HG02852 (cell line): ENCODE measurements at regions not wholly inside any gene's neighbourhood (a gene's known extent, or its start where the extent isn't known, plus 50 kb on each side); places are given as distances from the start of the nearest gene placed in this dataset.
"Not testable (repeated sequence)": the region's sequence is repeated elsewhere in the genome, so short reads cannot be mapped to it uniquely, and the experiment has no call there.

Source experiments
- ATAC-seq: cut with Tn5 transposase; IDR thresholded peaks from one replicate; pipeline ENCODE4 v1.9.1; 2021; ENCODE audit warnings: mild to moderate bottlenecking, moderate library complexity; ENCODE audit not compliant: unreplicated experiment

- ATAC-seq = not testable (repeated sequence)
Measured at GRCh38 chr9:62874213-62874612, 1684.4 kb downstream of the SPATA31A7 start.

DNA sequence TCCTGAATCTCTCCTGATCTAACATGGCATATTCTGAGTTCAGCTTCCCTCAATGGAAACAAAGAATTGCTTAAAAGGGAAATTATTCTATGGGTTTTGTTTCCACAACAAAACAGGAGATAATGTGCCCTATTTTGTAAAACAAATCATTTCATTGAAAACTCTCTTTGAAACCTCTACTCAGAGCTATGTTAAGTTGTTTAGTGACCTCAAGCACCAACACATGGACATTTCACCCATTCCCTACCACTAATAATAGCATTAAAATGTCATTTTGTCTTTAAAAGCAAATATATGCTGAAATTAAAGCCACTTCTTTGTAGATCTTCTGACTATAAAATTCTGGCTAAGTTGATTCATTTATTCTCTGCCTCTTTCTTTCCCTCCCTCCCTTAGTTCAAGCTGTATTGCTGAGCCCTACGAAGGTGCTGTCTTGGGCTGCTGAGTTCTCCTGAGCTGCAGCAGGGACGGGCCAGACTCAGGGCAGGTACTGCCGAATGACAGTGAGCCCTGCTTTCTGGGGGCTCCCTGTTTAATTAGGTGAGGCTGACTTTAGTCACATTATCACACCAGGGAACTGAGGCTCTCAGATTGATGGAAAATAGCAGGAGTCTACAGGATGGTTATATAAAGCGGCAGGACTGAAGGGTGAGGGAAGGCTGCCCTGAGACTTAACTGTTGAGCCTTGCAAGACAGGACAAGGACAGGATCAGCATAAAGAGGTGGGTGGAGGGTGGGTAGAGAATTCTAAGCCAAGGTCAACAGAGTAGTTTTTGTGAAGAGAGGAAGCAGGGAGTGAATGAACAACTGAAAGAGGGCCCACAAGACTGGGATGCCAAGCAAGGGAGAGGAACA is 1685.1 kb downstream of the SPATA31A7 start:
- not testable (repeated sequence) for ATAC-seq

- not testable (repeated sequence) for ATAC-seq
Measured at GRCh38 chr9:62877552-62877951, 1687.7 kb downstream of the SPATA31A7 start.

GRCh38 chr9:62877987-62878386 is 1688.2 kb downstream of the SPATA31A7 start:
- not testable (repeated sequence) for ATAC-seq

DNA sequence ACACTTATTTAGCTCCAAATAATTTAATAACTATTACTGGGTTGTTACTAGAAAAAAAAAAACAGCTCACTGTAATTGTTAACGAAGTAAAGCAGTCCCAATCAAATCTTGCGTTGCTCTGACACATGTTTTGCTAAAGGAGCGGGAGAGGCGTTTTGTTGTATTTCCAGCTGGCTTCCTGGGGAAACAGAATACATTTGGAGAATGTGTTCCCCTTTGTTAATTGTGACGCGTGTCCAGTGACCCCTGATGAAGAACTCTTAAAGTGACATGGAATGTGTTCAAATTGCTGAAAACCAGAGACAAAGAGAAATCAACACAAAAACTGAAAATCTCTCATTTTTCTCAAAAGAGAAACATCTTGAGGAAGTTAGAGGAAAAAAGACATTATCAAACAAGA is 1690.6 kb downstream of the SPATA31A7 start:
- not testable (repeated sequence) for ATAC-seq

DNA sequence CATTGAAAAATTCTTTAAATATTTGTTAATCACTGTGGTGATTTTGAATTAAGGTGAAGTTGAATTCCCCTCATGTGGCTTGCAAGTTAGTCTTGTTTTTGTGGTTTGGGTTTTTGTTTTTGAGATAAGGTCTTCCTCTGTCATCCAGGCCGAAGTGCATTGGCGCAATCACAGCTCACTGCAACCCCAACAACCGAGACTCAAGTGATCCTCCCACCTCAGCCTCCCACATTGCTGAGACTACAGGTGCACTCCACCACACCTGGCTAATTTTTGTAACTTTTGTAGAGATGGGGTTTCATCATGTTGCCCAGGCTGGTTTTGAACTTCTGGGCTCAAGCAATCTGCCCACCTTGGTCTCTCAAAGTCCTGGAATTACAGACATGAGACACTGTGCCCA is 1691.1 kb downstream of the SPATA31A7 start:
- ATAC-seq = not testable (repeated sequence)

DNA sequence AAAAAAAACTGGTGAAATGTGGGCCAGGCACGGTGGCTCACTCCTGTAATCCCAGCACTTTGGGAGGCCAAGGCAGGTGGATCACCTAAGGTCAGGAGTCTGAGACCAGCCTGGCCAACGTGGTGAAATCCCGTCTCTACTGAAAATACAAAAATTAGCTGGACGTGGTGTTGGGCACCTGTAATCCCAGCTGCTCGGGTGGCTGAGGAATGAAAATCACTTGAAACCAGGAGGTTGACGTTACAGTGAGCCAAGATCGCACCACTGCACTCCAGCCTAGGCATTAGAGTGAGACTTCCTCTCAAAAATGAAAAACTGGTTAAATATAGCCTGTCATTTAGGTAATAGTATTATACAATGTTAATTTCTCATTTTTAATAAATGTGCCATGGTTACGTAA is 1692.0 kb downstream of the SPATA31A7 start:
- not testable (repeated sequence) for ATAC-seq

DNA sequence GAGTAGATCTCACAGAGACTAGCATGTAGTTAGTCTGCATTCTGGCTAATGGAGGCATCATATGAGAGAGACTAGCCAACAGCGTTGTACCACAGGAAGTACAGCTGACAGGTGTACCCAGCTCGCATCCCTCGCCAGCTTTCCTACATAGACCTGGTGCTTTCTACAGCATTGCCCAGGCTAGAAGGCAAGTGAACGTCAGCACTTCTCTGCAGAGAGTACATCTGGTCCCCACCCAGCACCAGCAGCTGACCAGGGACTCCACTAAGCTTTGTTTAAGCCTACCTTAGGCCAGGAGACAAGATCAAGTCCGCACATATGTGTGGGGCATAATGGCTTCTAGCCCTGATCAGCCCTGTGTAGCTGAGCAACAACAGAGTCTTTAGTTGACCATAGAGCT is 1692.9 kb downstream of the SPATA31A7 start:
- ATAC-seq = not testable (repeated sequence)

DNA sequence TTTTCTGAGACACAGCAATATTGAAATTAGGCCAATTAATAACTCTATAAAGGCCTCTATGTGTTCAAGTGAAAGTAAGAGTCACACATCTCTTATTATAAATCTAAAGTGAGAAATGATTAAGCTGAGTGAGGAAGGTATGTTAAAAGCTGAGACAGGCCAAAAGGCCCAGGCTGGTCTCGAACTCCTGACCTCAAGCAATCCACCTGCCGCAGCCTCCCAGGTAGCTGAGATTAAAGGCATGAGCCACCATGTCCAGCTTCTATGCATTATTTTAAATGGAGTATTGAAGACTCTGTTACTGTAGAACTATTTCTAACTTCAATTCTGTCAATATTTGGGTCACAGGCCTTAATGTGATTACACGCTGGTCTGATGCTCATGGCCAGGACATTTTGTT is 1706.9 kb downstream of the SPATA31A7 start:
- not testable (repeated sequence) for ATAC-seq

DNA sequence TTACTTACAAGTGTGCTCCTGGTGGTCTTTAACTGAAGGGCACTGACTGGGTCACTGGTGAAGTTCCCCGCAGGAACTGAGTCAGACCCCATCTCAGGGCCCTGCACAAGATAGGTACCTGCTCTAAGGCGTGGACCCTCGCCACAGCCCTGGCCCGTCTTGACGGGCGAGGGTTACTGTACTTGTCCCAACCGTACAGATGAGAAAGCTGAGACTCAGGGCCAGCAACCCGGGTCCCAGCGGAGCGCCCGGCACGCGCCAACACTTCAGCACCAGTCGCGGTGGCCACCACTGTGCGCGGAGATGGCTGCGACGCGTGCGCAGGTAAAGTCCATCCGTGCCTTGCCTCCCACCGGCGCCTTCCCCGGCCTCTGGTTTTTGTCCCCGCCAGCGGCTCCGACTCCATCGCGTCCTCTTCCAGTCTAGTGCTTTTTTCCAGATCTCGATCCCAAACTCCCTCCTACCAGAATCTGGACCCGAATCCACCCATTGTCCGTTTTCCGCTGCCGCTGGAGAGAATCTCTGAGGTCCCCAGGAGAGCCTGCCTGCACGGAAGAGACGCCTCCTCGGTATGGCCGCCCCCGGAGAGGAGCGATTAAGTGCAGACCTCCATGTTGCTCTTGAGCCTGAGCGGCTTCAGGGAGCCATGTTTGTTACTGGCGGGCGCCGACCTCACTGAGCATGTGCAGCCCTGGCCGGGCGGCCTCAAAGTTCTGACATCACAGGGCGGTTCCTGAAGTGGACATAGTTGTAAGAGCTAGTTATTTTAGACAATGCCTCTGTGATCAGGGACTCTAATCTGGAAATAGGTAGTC is 1707.8 kb downstream of the SPATA31A7 start:
- ATAC-seq = not testable (repeated sequence)

GRCh38 chr9:62899666-62900065 is 1709.8 kb downstream of the SPATA31A7 start:
- ATAC-seq = not testable (repeated sequence)

DNA sequence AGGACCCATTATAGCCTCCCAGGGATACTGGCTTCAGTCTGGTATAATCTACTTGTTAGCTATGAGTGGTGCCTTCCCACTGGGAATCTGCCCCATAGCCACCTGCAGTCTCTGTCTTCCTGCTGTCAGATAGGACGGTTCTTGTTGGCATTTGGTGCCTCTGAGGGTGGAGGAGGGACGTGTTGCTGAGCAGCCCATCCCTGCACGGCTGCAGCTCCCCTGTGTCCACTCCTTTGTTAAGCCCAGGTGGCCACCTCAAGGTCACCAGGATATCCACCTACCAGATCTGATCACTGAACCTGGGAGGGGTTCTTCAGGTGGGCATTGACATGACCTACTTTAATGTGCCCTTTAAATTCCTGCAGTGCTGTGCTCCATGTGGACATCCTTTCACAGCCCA is 1714.2 kb downstream of the SPATA31A7 start:
- not testable (repeated sequence) for ATAC-seq

- ATAC-seq = not testable (repeated sequence)
Measured at GRCh38 chr9:62905722-62906121, 1715.9 kb downstream of the SPATA31A7 start.

GRCh38 chr9:62907866-62908265 is 1718.0 kb downstream of the SPATA31A7 start:
- not testable (repeated sequence) for ATAC-seq

DNA sequence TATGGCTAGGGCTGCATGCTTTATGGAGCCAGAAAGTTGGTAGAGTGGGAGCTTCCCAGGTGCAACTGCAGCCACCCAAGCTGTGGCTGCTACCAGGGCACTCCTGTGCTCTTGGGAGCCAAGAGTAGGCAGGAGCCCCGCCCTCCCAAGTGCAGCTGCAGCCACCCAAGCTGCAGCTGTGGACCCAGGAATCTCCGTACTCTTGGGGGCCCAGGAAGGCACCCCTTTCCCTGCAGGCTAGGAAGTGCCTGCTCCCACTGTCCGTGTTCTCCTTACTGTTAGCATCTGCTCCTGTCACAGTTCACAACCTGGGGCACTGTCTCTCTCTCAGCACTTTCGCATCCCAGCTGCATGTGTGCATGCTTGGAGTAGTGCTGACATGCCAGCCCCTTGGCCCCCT is 1718.4 kb downstream of the SPATA31A7 start:
- not testable (repeated sequence) for ATAC-seq

- ATAC-seq = not testable (repeated sequence)
Measured at GRCh38 chr9:62909447-62909846, 1719.6 kb downstream of the SPATA31A7 start.

- not testable (repeated sequence) for ATAC-seq
Measured at GRCh38 chr9:62912278-62912677, 1722.4 kb downstream of the SPATA31A7 start.

DNA sequence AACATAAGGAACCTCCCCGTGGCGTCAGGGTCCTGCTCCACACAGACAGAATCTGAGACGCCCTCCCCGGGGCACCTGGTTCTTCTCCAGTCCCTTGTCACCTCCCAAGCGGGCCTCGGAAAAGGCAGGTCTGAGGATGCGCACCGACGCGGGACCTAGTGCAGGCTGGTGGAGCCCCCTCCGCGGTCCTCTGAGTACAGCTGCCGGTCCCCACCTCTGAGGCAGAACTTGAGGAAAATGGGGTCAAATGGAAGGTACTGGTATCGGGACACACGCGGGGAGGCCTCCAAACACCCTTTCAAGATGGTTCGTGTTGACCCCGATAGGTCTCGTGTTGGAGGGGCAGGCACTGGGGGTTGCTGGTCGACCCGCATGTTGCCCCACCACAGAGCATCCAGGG is 1725.3 kb downstream of the SPATA31A7 start:
- not testable (repeated sequence) for ATAC-seq

GRCh38 chr9:62915661-62916060 is 1725.8 kb downstream of the SPATA31A7 start:
- ATAC-seq = peak; percentile 100

DNA sequence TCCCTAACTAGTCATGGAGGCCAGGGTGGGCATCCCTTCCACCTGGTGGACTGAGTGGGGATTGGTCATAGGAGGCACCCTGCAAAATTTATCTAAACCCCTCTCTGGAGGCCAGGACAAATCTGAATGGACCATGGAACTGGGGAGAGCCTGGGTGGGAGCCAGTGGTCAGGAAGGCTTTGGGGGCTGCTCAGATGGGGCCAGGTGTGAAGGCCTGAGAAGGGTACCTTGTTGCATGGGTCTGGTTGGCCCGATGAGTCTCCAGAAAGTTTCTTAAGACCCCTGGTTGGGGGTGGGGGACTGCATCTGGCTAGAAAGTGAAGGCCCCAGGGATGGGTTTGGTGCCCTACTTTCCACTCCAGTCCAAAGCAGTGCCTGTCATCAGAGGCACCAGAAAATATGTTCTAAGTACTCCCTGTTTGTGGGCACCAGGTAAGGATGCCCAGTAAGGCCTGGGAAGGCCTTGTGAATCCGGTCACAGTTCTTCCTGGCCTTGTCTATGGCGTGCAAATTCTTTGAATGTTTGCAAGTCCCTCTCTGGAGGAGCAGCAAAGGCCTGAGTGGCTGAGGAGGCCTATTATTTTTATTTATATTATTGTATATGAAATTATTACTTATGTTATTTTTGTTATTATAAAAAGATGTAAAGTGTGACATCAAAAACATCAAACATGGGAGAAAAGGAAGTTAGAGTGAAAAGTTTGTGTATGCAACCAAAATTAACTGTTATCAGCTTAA is 1729.0 kb downstream of the SPATA31A7 start:
- ATAC-seq = not testable (repeated sequence)

DNA sequence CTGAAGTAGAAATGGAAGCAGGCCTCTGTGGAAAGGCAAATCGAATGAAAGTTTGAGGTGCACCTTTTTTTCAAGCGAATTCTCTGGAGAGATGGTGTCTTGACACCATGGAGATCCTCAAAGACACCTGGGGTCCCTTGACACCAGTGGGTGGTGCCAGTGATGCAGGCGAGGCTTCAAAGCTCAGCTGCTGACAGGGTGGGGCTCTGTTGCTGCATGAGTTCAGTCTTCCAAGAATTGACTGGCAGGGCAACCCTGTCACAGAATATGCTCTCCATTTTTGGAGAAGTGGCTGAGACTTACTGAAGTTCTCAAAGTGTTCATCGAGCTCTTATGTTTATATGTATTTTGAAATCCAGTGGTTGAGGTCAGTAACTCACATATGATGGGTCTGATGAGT is 1741.6 kb downstream of the SPATA31A7 start:
- not testable (repeated sequence) for ATAC-seq
